ENCODE measurements at regions not wholly inside any gene's neighbourhood (a gene's known extent, or its start where the extent isn't known, plus 50 kb on each side); places are given as distances from the start of the nearest gene placed in this dataset.

- Histone ChIP-seq H3K27me3 (ENCODE audit: control insufficient read depth, insufficient read depth, low read length) (no peaks in the 10 kb centered on the region), H3K36me3 (ENCODE audit: control insufficient read depth, insufficient read depth, low read length) (no peaks in the 10 kb centered on the region), H3K4me1 (ENCODE audit: control insufficient read depth, insufficient read depth, low read length) (no peaks in the 10 kb centered on the region), H3K27ac (ENCODE audit: low read length) (no peak overlapping the region), H3K4me3 (ENCODE audit: low read length) (no peak overlapping the region), H3K9me3 (ENCODE audit: control insufficient read depth, insufficient read depth, low read length) (no peaks in the 10 kb centered on the region)
- WGBS (ENCODE audit: insufficient coverage, insufficient read length): no CpG with 5 or more reads among the region's 5 CpGs
- DNase-seq (ENCODE audit: low read depth, low spot score): no peak
These were observed 195.8 kb upstream of the KCNN2 start for GRCh38 chr5:114166081-114166480.

DNA sequence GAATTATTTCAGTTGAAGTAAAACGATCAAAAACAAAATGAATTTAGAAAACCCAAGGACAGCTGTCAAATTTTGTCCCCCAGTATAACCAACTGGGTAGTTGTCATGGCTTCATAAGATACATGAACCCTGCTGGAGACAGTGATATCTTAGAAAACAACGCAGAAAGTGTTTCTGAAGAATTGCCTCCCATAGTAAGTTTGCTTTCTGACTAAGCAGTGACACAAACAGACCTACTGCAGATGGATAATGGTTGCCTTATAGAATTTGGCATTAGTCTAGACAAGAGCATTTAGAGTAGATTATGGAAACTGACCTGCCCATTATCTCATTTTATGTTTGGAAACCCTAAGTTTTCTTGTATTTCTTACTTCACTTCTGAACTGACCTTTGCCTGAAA lies 187.7 kb upstream of the KCNN2 start:
- no peaks in the 10 kb centered on the region for H3K4me1 ChIP-seq (ENCODE audit: control insufficient read depth, insufficient read depth, low read length)
- H3K9me3 ChIP-seq (ENCODE audit: control insufficient read depth, insufficient read depth, low read length): no peaks in the 10 kb centered on the region
- no peaks in the 10 kb centered on the region for H3K27me3 ChIP-seq (ENCODE audit: control insufficient read depth, insufficient read depth, low read length)
- H3K27ac ChIP-seq (ENCODE audit: low read length): no peak overlapping the region
- DNase-seq (ENCODE audit: low read depth, low spot score): no peak
- H3K4me3 ChIP-seq (ENCODE audit: low read length): no peak overlapping the region
- H3K36me3 ChIP-seq (ENCODE audit: control insufficient read depth, insufficient read depth, low read length): no peaks in the 10 kb centered on the region
- WGBS (ENCODE audit: insufficient coverage, insufficient read length): no CpG with 5 or more reads among the region's 2 CpGs

- Histone ChIP-seq H3K27me3 (ENCODE audit: control insufficient read depth, insufficient read depth, low read length) (no peaks in the 10 kb centered on the region), H3K4me1 (ENCODE audit: control insufficient read depth, insufficient read depth, low read length) (no peaks in the 10 kb centered on the region), H3K4me3 (ENCODE audit: low read length) (no peak overlapping the region), H3K27ac (ENCODE audit: low read length) (no peak overlapping the region), H3K9me3 (ENCODE audit: control insufficient read depth, insufficient read depth, low read length) (no peaks in the 10 kb centered on the region), H3K36me3 (ENCODE audit: control insufficient read depth, insufficient read depth, low read length) (no peaks in the 10 kb centered on the region)
- no CpG with 5 or more reads among the region's 1 CpG for WGBS (ENCODE audit: insufficient coverage, insufficient read length)
- no peak for DNase-seq (ENCODE audit: low read depth, low spot score)
These were observed 187.0 kb upstream of the KCNN2 start for GRCh38 chr5:114174837-114175236.

DNA sequence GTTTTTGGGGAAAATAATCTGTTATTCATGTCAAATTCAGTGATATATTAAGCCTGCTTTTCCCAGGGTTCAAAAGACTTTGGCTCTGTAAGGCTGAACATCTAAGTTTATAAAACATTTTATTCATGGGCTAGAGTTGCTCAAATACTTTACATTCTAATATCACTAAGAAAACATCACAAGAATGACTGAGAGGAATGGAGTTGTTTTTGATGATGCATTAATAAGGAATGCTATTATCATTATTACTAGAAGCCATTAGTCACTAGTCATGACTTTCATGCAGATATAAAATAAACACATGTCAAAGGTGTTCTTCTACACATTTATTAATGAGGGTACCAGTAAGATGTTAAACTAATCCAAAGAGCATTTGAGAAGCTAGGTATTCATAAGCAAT lies 185.5 kb upstream of the KCNN2 start:
- DNase-seq (ENCODE audit: low read depth, low spot score): no peak
- H3K36me3 ChIP-seq (ENCODE audit: control insufficient read depth, insufficient read depth, low read length): no peaks in the 10 kb centered on the region
- H3K27ac ChIP-seq (ENCODE audit: low read length): no peak overlapping the region
- no peaks in the 10 kb centered on the region for H3K4me1 ChIP-seq (ENCODE audit: control insufficient read depth, insufficient read depth, low read length)
- no peaks in the 10 kb centered on the region for H3K9me3 ChIP-seq (ENCODE audit: control insufficient read depth, insufficient read depth, low read length)
- no peak overlapping the region for H3K4me3 ChIP-seq (ENCODE audit: low read length)
- no peaks in the 10 kb centered on the region for H3K27me3 ChIP-seq (ENCODE audit: control insufficient read depth, insufficient read depth, low read length)

DNA sequence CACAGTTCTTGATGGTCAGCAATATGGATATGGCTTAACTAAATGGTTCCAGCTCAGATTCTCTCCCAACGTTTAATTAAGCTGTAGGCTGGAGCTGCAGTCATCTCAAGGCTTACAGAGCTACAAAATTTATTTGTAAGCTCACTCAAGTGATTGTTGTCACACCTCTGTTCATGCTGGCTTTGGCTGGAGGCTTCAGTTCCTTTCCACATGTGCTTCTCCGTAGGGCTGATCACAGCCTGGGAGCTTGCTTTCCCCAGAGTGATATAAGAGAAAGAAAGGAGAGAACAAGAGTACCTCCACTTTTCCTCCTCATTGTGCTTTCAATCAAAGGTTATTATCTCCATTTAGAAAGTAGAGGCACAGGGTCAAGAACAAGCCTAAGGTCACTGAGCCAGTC lies 182.7 kb upstream of the KCNN2 start:
- Histone ChIP-seq H3K9me3 (ENCODE audit: control insufficient read depth, insufficient read depth, low read length) (no peaks in the 10 kb centered on the region), H3K4me3 (ENCODE audit: low read length) (no peak overlapping the region), H3K4me1 (ENCODE audit: control insufficient read depth, insufficient read depth, low read length) (no peaks in the 10 kb centered on the region), H3K36me3 (ENCODE audit: control insufficient read depth, insufficient read depth, low read length) (no peaks in the 10 kb centered on the region), H3K27ac (ENCODE audit: low read length) (no peak overlapping the region), H3K27me3 (ENCODE audit: control insufficient read depth, insufficient read depth, low read length) (no peaks in the 10 kb centered on the region)
- WGBS (ENCODE audit: insufficient coverage, insufficient read length): no CpG with 5 or more reads among the region's 2 CpGs
- DNase-seq (ENCODE audit: low read depth, low spot score): no peak

- no peaks in the 10 kb centered on the region for H3K27me3 ChIP-seq (ENCODE audit: control insufficient read depth, insufficient read depth, low read length)
- no peak overlapping the region for H3K4me3 ChIP-seq (ENCODE audit: low read length)
- H3K9me3 ChIP-seq (ENCODE audit: control insufficient read depth, insufficient read depth, low read length): no peaks in the 10 kb centered on the region
- WGBS (ENCODE audit: insufficient coverage, insufficient read length): no CpG with 5 or more reads among the region's 1 CpG
- DNase-seq (ENCODE audit: low read depth, low spot score): no peak
- H3K4me1 ChIP-seq (ENCODE audit: control insufficient read depth, insufficient read depth, low read length): no peaks in the 10 kb centered on the region
- no peak overlapping the region for H3K27ac ChIP-seq (ENCODE audit: low read length)
- no peaks in the 10 kb centered on the region for H3K36me3 ChIP-seq (ENCODE audit: control insufficient read depth, insufficient read depth, low read length)
These were observed 177.9 kb upstream of the KCNN2 start for GRCh38 chr5:114184006-114184405.

DNA sequence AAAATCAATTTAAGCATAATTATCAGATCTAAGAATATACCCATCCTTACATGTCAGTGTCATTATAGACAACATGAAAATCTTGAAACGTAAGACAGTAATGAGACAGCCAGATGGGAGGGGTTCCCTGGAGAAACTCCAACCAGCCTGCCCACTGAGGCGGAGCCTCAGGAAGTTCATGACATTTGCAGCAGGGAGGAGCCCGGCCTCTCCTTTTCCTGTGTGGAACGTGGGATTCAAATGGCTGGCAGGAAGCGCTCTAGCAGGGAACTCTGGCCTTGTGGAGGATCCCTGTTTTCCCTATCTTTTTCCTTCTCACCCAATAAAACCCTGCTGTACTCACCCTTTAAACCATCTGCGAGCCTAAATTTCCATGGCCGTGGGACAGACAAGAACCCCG lies 176.6 kb upstream of the KCNN2 start:
- no peaks in the 10 kb centered on the region for H3K27me3 ChIP-seq (ENCODE audit: control insufficient read depth, insufficient read depth, low read length)
- H3K36me3 ChIP-seq (ENCODE audit: control insufficient read depth, insufficient read depth, low read length): no peaks in the 10 kb centered on the region
- no peak overlapping the region for H3K27ac ChIP-seq (ENCODE audit: low read length)
- DNase-seq (ENCODE audit: low read depth, low spot score): no peak
- WGBS (ENCODE audit: insufficient coverage, insufficient read length): no CpG with 5 or more reads among the region's 8 CpGs
- H3K9me3 ChIP-seq (ENCODE audit: control insufficient read depth, insufficient read depth, low read length): no peaks in the 10 kb centered on the region
- H3K4me1 ChIP-seq (ENCODE audit: control insufficient read depth, insufficient read depth, low read length): no peaks in the 10 kb centered on the region
- H3K4me3 ChIP-seq (ENCODE audit: low read length): no peak overlapping the region

GRCh38 chr5:114191441-114191840 lies 170.4 kb upstream of the KCNN2 start:
- no peaks in the 10 kb centered on the region for H3K36me3 ChIP-seq (ENCODE audit: control insufficient read depth, insufficient read depth, low read length)
- WGBS (ENCODE audit: insufficient coverage, insufficient read length): no CpG with 5 or more reads among the region's 1 CpG

GRCh38 chr5:114192108-114192507 lies 169.8 kb upstream of the KCNN2 start:
- Histone ChIP-seq H3K36me3 (ENCODE audit: control insufficient read depth, insufficient read depth, low read length) (no peaks in the 10 kb centered on the region), H3K4me1 (ENCODE audit: control insufficient read depth, insufficient read depth, low read length) (no peaks in the 10 kb centered on the region), H3K9me3 (ENCODE audit: control insufficient read depth, insufficient read depth, low read length) (no peaks in the 10 kb centered on the region), H3K4me3 (ENCODE audit: low read length) (no peak overlapping the region), H3K27ac (ENCODE audit: low read length) (no peak overlapping the region), H3K27me3 (ENCODE audit: control insufficient read depth, insufficient read depth, low read length) (no peaks in the 10 kb centered on the region)
- no peak for DNase-seq (ENCODE audit: low read depth, low spot score)
- WGBS (ENCODE audit: insufficient coverage, insufficient read length): no CpG with 5 or more reads among the region's 3 CpGs

More at GRCh38 chr5:114191441-114191840, 170.4 kb upstream of the KCNN2 start:
- H3K4me1 ChIP-seq (ENCODE audit: control insufficient read depth, insufficient read depth, low read length): no peaks in the 10 kb centered on the region
- no peak for DNase-seq (ENCODE audit: low read depth, low spot score)
- H3K27ac ChIP-seq (ENCODE audit: low read length): no peak overlapping the region
- no peak overlapping the region for H3K4me3 ChIP-seq (ENCODE audit: low read length)
- H3K9me3 ChIP-seq (ENCODE audit: control insufficient read depth, insufficient read depth, low read length): no peaks in the 10 kb centered on the region
- H3K27me3 ChIP-seq (ENCODE audit: control insufficient read depth, insufficient read depth, low read length): no peaks in the 10 kb centered on the region

- WGBS (ENCODE audit: insufficient coverage, insufficient read length): no CpG with 5 or more reads among the region's 1 CpG
- Histone ChIP-seq H3K27ac (ENCODE audit: low read length) (no peak overlapping the region), H3K27me3 (ENCODE audit: control insufficient read depth, insufficient read depth, low read length) (no peaks in the 10 kb centered on the region), H3K9me3 (ENCODE audit: control insufficient read depth, insufficient read depth, low read length) (no peaks in the 10 kb centered on the region), H3K4me3 (ENCODE audit: low read length) (no peak overlapping the region), H3K36me3 (ENCODE audit: control insufficient read depth, insufficient read depth, low read length) (no peaks in the 10 kb centered on the region), H3K4me1 (ENCODE audit: control insufficient read depth, insufficient read depth, low read length) (no peaks in the 10 kb centered on the region)
- DNase-seq (ENCODE audit: low read depth, low spot score): no peak
These were observed 160.5 kb upstream of the KCNN2 start for GRCh38 chr5:114201332-114201731.

GRCh38 chr5:114204923-114205322 lies 156.9 kb upstream of the KCNN2 start:
- no CpG with 5 or more reads among the region's 2 CpGs for WGBS (ENCODE audit: insufficient coverage, insufficient read length)
- Histone ChIP-seq H3K4me1 (ENCODE audit: control insufficient read depth, insufficient read depth, low read length) (no peaks in the 10 kb centered on the region; the same call in 1 of the 2 replicates), H3K4me3 (ENCODE audit: low read length) (no peak overlapping the region), H3K27ac (ENCODE audit: low read length) (no peak overlapping the region), H3K36me3 (ENCODE audit: control insufficient read depth, insufficient read depth, low read length) (no peaks in the 10 kb centered on the region), H3K9me3 (ENCODE audit: control insufficient read depth, insufficient read depth, low read length) (no peaks in the 10 kb centered on the region), H3K27me3 (ENCODE audit: control insufficient read depth, insufficient read depth, low read length) (no peaks in the 10 kb centered on the region)
- no peak for DNase-seq (ENCODE audit: low read depth, low spot score)

All from iPS DF 6.9 (cell line).